ENCODE measurements at regions not wholly inside any gene's neighbourhood (a gene's known extent, or its start where the extent isn't known, plus 50 kb on each side); places are given as distances from the start of the nearest gene placed in this dataset.
"Not testable (repeated sequence)": the region's sequence is repeated elsewhere in the genome, so short reads cannot be mapped to it uniquely, and the experiment has no call there.

GRCh38 chr9:87781331-87781730 lies 55.4 kb downstream of the CTSL start:
- no peak for DNase-seq

- DNase-seq: no peak
Measured at GRCh38 chr9:87783180-87783579, 57.3 kb downstream of the CTSL start.

DNA sequence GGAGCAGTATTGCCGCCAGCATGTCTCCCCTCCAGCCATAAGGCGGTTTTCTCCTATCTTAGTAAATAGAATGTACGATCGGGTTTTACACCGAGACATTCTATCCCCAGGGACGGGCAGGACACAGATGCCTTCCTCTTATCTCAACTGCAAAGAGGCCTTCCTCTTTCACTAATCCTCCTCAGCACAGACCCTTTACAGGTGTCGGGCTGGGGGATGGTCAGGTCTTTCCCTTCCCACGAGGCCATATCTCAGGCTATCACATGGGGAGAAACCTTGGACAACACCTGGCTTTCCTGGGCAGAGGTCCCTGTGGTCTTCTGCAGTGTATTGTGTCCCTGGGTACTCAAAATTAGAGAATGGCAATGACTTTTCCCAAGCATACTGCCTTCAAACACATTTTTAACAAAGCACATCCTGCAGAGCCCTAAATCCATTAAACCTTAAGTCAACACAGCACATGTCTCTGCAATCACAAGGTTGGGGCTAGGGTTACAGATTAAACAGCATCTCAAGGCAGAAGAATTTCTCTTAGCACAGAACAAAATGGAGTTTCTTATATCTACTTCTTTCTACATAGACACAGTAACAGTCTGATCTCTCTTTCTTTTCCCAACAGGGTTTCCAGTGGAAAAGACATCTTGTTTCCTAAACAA lies 59.5 kb downstream of the CTSL start:
- DNase-seq: not testable (repeated sequence)

DNA sequence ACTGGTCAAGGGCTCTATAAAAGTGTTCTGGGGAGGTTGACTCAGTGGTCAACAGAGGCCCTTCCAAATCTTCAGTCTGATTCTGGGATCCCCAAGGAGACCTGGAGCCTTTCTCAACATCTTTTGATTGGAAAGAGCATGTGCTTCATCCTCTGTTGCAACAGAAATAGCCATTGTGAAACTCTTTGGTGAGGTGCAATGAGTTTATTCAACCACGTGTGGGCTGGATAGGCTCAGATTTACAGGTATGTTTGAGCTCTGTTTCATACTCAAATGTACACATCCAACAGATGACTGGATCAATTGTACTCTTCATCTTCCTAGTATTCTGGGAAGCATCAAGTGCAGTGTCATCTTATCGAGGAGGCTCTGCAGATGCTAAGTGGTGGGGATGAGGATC lies 60.5 kb downstream of the CTSL start:
- no peak for DNase-seq

DNA sequence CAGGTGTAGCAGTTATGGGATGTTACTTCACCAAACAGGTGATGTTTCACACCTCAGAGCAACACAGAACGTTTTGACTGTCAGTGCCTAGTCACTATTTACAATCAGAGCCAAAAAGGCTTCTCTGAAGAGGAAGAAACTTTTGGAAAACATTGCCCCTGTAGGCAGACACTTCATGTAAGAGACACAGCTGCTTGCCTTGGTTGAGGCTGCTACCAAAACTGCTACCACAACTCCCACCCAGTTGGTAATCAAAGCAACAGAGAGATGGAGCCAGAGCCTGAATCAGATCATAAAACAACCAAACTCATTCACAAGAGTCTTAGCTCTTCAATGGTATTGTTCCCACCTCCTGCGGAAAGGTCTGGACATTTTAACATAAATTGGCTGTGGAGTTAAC lies 61.0 kb downstream of the CTSL start:
- DNase-seq: no peak

DNA sequence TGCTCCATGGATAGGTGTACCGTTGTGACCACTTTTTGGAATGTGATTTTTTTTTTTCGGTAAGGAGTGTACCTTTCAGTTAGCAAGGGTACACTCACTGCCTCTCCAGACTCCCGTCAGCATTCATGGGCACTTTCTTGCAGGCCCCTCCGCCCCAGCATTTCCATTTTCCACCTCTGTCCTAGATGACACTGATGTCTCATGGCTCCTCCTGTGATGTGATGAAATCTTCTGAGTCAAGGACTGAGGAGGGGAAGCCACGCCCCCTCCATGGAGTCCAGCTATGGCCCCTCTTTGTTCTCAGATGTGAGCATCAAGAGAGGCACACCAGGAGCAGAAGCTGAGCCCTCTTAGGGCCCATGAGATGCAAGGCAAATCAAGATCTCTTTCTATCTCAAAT lies 61.8 kb downstream of the CTSL start:
- no peak for DNase-seq

DNA sequence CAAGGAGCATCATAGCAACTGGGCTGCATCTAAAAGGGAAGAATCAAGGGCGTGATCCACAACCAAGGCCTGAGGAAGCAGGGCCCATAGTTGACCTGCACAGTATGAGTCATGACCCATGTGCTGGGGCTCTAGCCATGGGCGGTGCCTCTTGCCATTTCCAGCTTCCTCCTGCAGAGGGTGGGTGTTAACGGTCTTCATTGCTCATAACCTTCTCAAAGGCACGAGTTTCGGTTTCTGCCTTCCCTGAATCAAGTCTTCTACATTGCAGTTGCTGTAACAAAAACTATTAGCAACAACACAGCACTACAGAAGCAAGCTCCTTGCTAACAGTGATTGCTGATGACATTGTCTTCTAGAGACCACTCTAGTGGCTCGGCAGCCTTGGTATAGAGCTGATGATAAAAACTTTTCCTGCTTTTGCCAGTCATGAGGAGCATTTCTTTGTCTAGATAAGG lies 66.9 kb downstream of the CTSL start:
- peak; percentile 39 for DNase-seq

- DNase-seq: no peak
Measured at GRCh38 chr9:87793292-87793691, 67.4 kb downstream of the CTSL start.

DNA sequence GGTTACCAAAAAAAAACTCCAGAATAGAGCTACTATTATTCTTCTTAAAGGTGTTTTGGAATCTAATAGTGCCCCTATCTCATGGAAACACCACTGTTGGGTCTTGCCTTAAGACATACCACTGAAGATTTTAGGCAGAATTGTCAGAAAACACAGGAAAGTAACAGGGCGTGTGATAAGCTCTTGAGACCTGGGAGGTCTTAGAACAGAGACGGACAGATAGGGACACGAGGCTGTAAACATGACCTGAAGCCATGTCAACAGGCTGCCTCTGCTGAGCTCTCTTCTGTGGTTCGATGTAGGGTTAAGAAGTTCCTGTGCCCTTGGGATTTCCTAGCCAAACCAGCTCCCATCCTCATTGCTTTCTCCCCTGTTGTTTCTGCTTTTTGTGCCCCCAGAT lies 69.3 kb downstream of the CTSL start:
- DNase-seq: no peak

GRCh38 chr9:87796196-87796595 lies 70.3 kb downstream of the CTSL start:
- no peak for DNase-seq

DNA sequence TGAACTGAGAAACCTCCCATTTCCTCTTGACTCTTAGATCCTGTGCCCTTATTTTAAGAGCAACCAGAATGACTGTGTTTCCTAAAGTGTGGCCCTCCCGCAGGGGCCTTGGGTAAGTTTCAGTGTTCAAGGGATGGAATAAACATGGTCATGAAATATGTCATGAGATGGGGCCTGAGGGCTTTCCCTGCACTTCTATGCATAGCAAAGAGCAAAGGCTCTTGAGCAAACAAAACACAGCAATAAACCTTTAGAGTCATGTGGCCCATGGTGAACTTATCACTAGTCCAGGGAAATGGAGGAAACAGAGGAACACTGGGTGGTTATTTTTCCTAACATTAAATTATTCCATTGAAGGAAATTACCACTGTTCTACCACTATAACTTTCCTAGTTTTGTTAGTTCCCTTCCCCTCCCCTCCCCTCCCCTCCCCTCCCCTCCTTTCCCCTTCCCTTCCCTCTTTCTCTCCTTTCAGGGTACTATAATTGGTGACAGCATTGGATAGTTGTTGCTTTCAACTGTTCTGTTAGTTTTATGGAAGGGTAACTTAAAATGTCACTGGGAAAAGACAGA lies 72.4 kb downstream of the CTSL start:
- no peak for DNase-seq

- DNase-seq: no peak
Measured at GRCh38 chr9:87799503-87799902, 73.6 kb downstream of the CTSL start.

DNA sequence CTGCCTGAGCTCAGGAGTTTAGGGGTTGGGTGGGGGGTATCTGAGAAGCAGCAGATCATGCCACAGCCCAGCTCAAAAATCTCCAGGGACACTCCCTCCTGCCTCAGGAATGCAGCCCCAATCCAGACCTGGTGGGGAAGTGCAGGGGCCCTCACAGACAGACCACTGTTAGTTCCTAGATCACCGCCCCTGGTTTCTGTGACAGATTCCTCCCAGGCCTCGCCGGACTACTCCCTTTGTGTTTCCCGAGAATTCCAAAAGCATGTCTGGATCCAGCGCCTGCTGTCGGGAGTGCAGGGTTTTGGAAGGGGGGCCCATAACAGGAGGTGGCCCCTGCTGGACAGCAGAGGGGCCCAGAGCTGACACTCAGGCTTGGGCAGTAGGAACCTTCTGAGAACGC lies 74.5 kb downstream of the CTSL start:
- no peak for DNase-seq

- DNase-seq: no peak
Measured at GRCh38 chr9:87801013-87801412, 75.1 kb downstream of the CTSL start.

DNA sequence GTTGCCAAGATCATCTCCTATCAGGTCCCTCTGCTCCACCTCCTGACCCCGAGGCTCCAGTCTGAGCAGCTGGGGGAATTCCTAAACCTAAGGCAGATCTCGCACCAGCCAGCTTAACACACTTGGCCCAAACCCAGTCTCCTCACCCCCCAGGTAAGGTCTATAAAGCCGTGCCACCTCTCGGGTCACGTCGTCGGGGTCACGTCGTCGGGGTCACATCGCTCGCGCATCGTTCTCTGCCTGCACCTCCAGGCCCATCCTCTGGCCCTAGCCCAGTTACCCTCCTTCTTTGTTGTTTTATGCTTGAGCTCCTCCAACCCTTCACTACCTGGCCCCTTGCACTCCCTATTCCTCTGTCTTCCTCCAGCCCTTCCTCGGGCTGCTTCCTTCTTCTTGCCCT lies 77.2 kb downstream of the CTSL start:
- DNase-seq: no peak

- no peak for DNase-seq
Measured at GRCh38 chr9:87803623-87804345, 77.9 kb downstream of the CTSL start.

DNA sequence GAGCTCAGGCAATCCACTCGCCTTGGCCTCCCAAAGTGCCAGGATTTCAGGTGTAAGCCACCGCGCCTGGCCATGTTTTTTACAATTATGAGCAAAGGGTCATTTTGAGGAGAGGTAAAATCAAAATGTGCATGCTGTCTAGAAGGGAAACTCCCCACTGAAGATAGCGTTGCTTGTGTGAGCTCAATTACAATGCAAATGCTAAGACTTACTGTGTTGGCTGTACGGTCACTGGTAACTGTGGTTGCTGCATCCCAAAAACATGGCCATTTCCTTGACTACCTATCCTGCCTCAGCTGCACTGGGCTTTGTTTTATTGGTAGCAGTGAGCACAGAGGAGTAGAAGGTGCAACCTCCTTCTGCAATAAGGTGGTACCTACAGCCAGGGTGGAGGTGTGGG lies 77.4 kb upstream of the SPATA31E1 start:
- no peak for DNase-seq

DNA sequence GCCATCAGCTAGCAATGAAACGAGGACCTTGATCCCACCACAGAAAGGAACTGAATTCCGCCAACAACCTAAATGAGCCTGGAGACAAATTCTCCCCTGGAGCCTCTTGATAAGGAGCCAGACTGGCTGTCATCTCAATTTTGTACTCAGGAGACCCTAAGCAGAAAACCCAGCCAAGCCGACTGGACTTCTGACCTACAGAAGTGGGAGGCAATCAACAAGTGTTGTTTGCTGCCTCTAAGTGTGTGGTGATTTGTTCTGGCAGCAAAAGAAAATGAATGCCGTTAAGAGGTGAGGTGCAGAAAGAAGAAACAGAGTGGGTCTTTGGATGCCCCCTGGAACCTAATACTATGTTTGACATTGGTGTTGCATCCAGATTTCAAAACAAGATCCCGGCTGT lies 72.7 kb upstream of the SPATA31E1 start:
- no peak for DNase-seq

GRCh38 chr9:87810679-87811178 lies 71.9 kb upstream of the SPATA31E1 start:
- no peak for DNase-seq

DNA sequence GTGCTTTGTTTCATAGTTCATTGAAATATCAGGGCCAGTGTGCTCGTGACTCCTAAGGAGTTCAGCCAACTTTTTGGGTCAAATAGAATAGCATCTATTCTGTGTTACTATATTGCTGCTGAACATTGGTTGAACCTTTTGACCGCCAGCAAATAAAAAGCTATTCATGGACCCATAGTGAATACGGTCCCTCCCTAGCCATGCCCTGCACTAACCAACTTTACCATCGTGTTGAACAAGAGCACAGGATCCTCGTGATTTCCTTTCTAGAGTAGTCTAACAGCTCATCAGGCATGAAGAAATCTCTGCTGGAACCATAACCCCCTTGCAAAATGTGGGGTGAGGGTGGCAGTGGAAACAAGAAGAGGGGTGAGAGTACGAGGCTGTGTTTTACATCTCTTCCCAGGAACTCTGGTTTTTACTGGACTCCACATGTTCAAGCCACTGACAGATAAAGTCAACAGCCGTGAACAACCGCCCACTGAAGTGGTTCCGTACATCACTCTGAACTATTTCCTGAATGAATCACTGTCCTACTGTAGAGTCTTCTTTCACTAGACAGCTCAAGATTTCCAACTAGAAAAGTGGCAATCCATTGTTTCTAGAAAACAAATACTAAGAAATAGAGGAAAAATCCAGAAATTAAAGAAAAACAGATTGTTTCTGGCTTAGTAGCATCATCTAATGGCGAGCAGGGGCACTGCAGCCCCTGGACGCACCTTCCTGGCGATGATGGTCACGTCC lies 70.1 kb upstream of the SPATA31E1 start:
- peak; percentile 59 for DNase-seq

DNA sequence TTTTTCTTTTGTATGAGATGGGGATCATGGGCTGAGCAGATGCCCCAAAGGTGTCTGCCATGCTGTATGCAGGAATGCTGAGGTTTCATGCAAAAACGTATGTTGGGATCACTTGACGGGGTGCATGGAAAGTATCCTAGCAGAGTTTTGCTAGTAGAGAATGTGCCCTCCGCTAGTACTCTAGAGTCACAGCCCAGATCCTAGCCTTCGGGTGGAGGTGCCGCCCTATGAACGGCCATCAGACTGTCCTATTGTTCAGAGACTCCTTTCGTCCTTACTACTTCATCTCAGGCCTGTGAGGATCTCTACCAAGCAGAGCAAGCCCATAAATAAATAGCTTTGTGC lies 69.6 kb upstream of the SPATA31E1 start:
- no peak for DNase-seq

- peak; percentile 59 for DNase-seq
Measured at GRCh38 chr9:87816036-87816435, 66.6 kb upstream of the SPATA31E1 start.

DNA sequence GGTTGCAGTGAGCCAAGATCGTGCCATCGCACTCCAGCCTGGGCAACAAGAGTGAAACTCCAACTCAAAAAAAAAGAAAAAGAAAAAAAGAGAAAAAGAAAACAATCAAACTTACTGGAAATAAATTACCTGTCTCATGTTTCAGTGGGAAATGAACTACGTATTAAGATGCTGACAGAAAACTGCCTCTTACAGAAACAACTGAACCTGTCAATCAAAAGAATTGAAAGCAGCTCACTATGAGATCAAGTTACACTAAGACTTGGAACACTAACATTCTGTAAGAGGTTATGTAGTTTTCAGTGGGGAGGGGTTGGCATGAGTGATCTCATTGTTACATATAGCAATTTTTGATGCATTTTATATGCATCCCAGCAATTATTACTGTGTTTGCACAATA lies 64.4 kb upstream of the SPATA31E1 start:
- no peak for DNase-seq
